SU-DHL-6 (cell line): ENCODE measurements at regions not wholly inside any gene's neighbourhood (a gene's known extent, or its start where the extent isn't known, plus 50 kb on each side); places are given as distances from the start of the nearest gene placed in this dataset.

Source experiments
- H2AFZ ChIP-seq: fragments of 200-600 bp; sonication (generic); 2 replicates; pipeline ENCODE4 v1.6.1; 2014; ENCODE audit warnings: low read depth, mild to moderate bottlenecking, moderate library complexity, mixed read lengths, antibody characterized with exemption, low read length; ENCODE audit not compliant: severe bottlenecking
- H3F3A ChIP-seq: fragments of 200-600 bp; shearing (Covaris generic); 2 replicates; pipeline ENCODE4 v1.6.0; 2016; ENCODE audit warnings: antibody characterized with exemption, mild to moderate bottlenecking; ENCODE audit not compliant: insufficient read depth
- H3K27ac ChIP-seq: fragments of 200-600 bp; sonication (generic); 2 replicates; pipeline ENCODE4 v1.5.1; 2016; ENCODE audit warnings: low read depth, mild to moderate bottlenecking, low read length, moderate library complexity, mixed read lengths
- H3K27me3 ChIP-seq: fragments of 200-600 bp; sonication (generic), shearing (Covaris generic); 2 replicates; pipeline ENCODE4 v1.6.0; 2014; ENCODE audit warnings: mild to moderate bottlenecking, low read length
- H3K36me3 ChIP-seq: fragments of 200-600 bp; sonication (generic); 2 replicates; pipeline ENCODE4 v1.6.1; 2014; ENCODE audit warnings: mild to moderate bottlenecking, low read length, mixed read lengths
- H3K4me2 ChIP-seq: fragments of 300-600, 200-600 bp; shearing (Covaris generic), sonication (generic); 2 replicates; pipeline ENCODE4 v1.6.0; 2014; ENCODE audit warnings: low read length, low read depth, mild to moderate bottlenecking; ENCODE audit not compliant: poor library complexity, severe bottlenecking
- H3K4me3 ChIP-seq: fragments of 200-600 bp; sonication (generic); 2 replicates; pipeline ENCODE4 v1.5.1; 2014; ENCODE audit warnings: antibody characterized with exemption, low read length, mild to moderate bottlenecking, mixed read lengths; ENCODE audit not compliant: insufficient read depth, poor library complexity, severe bottlenecking
- H3K79me2 ChIP-seq: fragments of 200-600 bp; sonication (generic); 2 replicates; pipeline ENCODE4 v1.6.1; 2014; ENCODE audit warnings: mild to moderate bottlenecking, low read length, moderate library complexity; ENCODE audit not compliant: insufficient read depth
- H3K9ac ChIP-seq: fragments of 200-600 bp; sonication (generic); 2 replicates; pipeline ENCODE4 v1.7.0; 2014; ENCODE audit warnings: mild to moderate bottlenecking, low read length
- H3K9me2 ChIP-seq: fragments of 200-600 bp; sonication (generic); replicated peaks from 2 replicates; pipeline ENCODE4 v1.6.1; 2014; ENCODE audit warnings: low read length; ENCODE audit not compliant: insufficient read depth
- H3K9me3 ChIP-seq: fragments of 200-600 bp; sonication (generic); 2 replicates; pipeline ENCODE4 v1.6.1; 2014; ENCODE audit warnings: low read length, mixed read lengths; ENCODE audit not compliant: insufficient read depth
- H4K20me1 ChIP-seq: fragments of 200-600 bp; sonication (generic); 2 replicates; pipeline ENCODE4 v1.6.1; 2014; ENCODE audit warnings: low read depth, mild to moderate bottlenecking, antibody characterized with exemption, low read length, moderate library complexity, mixed read lengths
- EZH2phosphoT487 ChIP-seq: fragments of 200-600 bp; sonication (generic), shearing (Covaris generic); conservative IDR thresholded peaks from 2 replicates; pipeline ENCODE4 v1.6.1; 2018; ENCODE audit warnings: mild to moderate bottlenecking, antibody characterized with exemption, low read length, moderate library complexity, mixed read lengths
- TF ChIP-seq, protein P1 (sequence below): fragments of 200-600 bp; sonication (generic); IDR thresholded peaks from one replicate; pipeline ENCODE4 v1.5.1; 2017; ENCODE audit warnings: antibody characterized with exemption, mild to moderate bottlenecking, low read length, moderate library complexity; ENCODE audit not compliant: insufficient read depth, poor library complexity, severe bottlenecking

DNA sequence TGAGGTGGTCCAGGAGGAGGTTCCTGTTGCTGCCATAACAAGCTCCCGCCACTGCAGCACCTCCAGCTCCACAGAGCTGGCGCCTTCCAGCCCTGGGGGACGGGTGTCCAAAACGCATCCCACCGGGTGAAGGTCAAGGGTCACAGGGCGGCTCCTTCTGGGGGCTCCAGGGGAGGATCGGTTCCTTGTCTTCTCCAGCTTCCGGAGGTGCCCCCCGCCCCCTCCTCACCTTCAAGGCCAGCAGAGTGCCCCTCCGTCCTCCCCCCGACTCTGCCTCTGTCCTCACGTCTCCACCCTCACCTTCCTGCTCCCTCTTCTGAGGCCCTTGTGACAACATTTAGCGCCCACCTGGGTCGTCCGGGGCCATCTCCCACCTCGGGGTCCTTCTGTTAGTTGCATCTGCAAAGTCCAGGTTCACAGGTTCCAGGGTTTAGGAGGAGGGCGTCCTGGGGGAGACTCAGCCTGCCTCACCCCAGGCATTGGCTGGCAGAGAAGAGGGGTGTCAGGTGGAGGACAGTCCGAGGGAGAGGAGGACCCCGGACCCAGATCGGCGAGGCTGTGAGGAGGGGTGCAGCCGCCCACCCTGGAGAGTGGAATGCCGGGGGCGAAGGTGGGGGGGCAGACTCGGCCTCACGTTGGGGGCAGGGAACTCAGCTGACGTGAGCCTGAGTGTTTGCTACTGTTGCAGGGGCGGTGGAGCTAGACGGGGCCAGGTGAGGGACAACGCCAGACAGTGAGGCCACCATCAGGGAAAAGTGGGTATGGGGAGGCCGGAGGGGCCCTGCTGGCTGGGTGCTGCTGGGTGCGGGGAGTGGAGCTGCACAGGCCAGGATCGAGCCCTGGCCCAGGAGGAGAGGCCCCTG is 205.5 kb upstream of the C14orf180 start:
- no peaks in the 10 kb centered on the region for H3K9me3 ChIP-seq
- H3K79me2 ChIP-seq = no peaks in the 10 kb centered on the region
- no peaks in the 10 kb centered on the region for H3F3A ChIP-seq
- H3K9ac ChIP-seq = no peak overlapping the region
- H3K4me3 ChIP-seq = no peak overlapping the region
- H4K20me1 ChIP-seq = no peaks in the 10 kb centered on the region
- H2AFZ ChIP-seq = no peak overlapping the region
- no peak overlapping the region for H3K4me2 ChIP-seq
- TF ChIP-seq EZH2phosphoT487 = no peak
- TF ChIP-seq, protein P1, sequence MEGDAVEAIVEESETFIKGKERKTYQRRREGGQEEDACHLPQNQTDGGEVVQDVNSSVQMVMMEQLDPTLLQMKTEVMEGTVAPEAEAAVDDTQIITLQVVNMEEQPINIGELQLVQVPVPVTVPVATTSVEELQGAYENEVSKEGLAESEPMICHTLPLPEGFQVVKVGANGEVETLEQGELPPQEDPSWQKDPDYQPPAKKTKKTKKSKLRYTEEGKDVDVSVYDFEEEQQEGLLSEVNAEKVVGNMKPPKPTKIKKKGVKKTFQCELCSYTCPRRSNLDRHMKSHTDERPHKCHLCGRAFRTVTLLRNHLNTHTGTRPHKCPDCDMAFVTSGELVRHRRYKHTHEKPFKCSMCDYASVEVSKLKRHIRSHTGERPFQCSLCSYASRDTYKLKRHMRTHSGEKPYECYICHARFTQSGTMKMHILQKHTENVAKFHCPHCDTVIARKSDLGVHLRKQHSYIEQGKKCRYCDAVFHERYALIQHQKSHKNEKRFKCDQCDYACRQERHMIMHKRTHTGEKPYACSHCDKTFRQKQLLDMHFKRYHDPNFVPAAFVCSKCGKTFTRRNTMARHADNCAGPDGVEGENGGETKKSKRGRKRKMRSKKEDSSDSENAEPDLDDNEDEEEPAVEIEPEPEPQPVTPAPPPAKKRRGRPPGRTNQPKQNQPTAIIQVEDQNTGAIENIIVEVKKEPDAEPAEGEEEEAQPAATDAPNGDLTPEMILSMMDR = no peak
- no peaks in the 10 kb centered on the region for H3K36me3 ChIP-seq
- no peak overlapping the region for H3K27ac ChIP-seq
- no peaks in the 10 kb centered on the region for H3K9me2 ChIP-seq
- H3K27me3 ChIP-seq = no peaks in the 10 kb centered on the region

DNA sequence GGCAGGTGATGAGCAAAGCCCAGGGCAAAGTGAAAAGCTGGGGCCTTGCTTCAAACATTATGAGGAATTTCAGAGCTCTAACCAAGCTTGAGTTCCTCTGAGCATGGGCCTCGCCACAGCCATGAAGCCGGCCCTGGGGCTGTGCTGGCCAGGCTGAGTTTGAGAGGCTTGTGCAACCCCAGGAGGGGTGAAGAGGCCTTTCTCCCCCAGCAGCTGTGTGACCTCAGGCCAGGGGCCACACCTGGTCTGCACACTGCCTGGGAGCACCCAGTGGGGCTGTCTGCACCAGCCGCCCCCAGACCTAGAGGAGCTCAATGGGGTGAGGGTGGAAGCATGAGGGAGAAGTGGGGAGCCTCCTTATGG is 204.9 kb upstream of the C14orf180 start:
- Histone ChIP-seq H3K4me3 (no peak overlapping the region), H3K27ac (no peak overlapping the region), H3K36me3 (no peaks in the 10 kb centered on the region), H3K4me2 (no peak overlapping the region), H2AFZ (no peak overlapping the region), H3F3A (no peaks in the 10 kb centered on the region), H4K20me1 (no peaks in the 10 kb centered on the region), H3K27me3 (no peaks in the 10 kb centered on the region), H3K79me2 (no peaks in the 10 kb centered on the region), H3K9ac (no peak overlapping the region), H3K9me3 (no peaks in the 10 kb centered on the region), H3K9me2 (no peaks in the 10 kb centered on the region)
- TF ChIP-seq, protein P1 = no peak
- TF ChIP-seq EZH2phosphoT487 = no peak

DNA sequence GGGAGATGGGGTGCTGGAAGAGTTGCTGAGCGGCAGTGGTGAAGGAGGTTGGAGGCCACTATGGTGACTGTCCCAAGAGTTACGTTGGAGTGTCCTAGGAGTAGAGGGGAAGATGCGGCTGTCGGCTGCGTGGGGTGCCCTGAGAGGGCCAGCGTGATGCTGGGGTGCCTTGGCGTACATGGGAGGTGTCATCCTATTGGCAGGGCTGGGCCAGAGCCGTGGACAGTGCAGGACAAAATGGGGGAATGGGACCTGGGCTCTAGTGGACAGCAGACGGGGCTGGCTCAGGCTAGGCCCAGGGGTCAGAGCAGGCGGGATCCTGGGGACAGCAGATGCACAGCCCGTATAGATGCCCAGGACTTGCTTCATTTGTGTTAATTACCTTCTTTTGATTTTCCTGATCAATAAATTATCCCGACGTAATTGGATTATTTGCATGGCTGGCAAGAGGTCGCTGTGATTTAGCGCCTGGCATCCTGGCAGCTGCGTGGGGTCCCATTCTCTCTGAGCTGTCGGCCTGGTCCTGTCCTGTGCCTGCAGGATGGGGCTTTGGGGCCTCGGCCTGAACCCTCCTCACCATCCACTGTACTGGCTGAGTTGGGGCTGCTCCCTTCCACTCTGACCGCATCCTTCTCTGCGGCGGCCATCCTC is 203.9 kb upstream of the C14orf180 start:
- Histone ChIP-seq H3K27me3 (no peaks in the 10 kb centered on the region), H3K79me2 (no peaks in the 10 kb centered on the region), H3K36me3 (no peaks in the 10 kb centered on the region), H3K9ac (no peak overlapping the region), H3K27ac (no peak overlapping the region), H3F3A (no peaks in the 10 kb centered on the region), H2AFZ (no peak overlapping the region), H3K9me3 (no peaks in the 10 kb centered on the region), H4K20me1 (no peaks in the 10 kb centered on the region), H3K4me3 (no peak overlapping the region), H3K9me2 (no peaks in the 10 kb centered on the region), H3K4me2 (no peak overlapping the region)
- TF ChIP-seq EZH2phosphoT487 = no peak
- TF ChIP-seq, protein P1 = no peak
